Activated T-cell treated with anti-CD3 and anti-CD28 coated beads, Interleukin-2, amount 50 U/mL, for 1 hour (primary cell): ENCODE measurements at regions not wholly inside any gene's neighbourhood (a gene's known extent, or its start where the extent isn't known, plus 50 kb on each side); places are given as distances from the start of the nearest gene placed in this dataset.

ENCODE experiments used
- DNase-seq: peaks from one replicate; pipeline ENCODE4 v3.0.0-alpha.2; 2020

DNA sequence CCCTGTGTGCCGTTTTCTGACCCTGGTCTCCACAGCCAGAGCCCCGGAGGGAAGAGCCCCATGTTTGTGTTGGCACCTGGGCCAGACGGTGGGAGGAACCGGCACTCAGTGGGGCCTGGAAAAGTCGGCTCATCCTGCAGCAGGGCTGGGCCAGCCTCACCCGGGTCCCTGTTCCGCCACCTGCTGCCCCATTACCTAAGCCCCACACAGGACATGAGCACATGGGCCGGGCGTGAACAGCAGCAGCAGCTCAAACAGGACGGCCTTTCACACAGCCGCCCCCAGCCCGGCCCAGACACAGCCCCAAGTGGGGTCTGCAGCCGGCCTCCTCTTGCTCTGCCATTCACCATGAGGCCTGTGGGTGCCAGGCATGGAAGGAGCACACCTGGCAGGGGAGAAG is 302.4 kb downstream of the MN1 start:
- DNase-seq = no peak

GRCh38 chr22:27501191-27501936 is 300.2 kb downstream of the MN1 start:
- no peak for DNase-seq

GRCh38 chr22:27502327-27502726 is 299.2 kb downstream of the MN1 start:
- DNase-seq = no peak

DNA sequence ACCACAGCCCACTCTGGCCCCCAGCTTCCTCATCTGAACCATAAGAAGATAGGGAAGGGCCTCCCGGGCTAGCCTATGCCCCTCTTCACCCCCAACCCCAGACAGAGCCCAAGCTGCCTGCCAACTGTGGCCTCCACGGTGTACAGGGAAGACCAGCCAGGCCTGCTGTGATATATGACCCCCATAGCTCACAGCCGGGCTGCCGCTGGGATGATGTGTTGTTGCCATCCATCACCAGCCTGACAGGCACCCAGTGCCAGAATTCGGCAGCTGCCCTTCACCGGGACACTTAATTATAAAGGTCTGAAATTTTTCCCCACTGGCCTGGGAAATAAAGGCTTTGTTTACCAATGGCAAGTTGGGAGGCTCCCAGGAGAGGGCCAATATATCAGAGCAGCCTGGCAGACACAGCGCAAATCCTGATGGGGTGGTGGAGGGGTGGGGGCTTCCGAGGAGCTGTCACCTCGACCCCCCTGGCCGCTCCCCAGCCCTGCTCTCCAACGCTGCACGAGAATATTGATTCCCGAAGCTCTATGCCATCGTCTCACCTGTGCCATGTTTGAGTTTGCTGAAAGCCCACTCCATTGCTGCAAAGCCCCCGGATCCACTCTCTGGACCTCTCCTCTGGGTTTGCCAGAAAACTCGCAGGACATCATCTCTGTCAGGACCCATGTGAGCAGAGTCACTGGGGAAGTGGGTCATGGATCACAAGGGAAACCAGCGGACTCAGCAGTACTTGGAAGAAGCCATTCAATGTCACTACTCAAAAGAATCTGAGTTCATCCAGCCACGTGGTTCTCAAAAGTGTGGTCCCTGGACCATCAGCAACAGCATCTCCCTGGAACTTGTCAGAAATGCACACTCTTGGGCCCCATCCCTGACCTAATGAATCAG is 296.9 kb downstream of the MN1 start:
- DNase-seq = no peak

GRCh38 chr22:27507111-27507611 is 294.4 kb downstream of the MN1 start:
- no peak for DNase-seq

DNA sequence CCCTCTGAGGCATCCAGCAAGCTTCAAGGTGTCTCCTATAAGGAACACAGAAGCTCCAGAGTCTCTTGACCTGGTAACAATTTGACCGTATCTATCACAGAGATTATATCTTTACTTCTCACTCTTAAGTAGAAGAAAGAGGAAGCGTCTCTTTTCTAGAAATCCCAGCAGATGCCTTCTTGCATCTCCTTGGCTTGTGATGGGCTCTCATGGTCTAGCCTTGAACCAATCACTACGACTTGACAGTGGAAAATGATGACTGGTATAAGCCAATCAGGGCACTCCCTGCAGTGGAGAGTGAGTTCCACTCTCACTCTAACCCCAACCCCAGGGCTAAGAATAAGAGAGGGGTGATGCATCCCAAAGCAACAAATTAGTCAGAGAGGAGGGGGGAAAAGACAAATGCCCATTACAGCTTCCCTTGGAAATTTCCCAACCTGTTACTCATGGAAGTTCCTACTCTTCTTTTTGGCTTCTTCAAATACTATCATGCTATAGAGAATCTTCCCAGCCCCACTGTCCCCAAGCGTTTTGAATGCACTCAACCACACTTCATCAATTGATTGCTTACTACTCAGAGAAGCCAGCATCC is 293.5 kb downstream of the MN1 start:
- no peak for DNase-seq

GRCh38 chr22:27509132-27509920 is 292.2 kb downstream of the MN1 start:
- DNase-seq = no peak

GRCh38 chr22:27510024-27510423 is 291.5 kb downstream of the MN1 start:
- DNase-seq = no peak

DNA sequence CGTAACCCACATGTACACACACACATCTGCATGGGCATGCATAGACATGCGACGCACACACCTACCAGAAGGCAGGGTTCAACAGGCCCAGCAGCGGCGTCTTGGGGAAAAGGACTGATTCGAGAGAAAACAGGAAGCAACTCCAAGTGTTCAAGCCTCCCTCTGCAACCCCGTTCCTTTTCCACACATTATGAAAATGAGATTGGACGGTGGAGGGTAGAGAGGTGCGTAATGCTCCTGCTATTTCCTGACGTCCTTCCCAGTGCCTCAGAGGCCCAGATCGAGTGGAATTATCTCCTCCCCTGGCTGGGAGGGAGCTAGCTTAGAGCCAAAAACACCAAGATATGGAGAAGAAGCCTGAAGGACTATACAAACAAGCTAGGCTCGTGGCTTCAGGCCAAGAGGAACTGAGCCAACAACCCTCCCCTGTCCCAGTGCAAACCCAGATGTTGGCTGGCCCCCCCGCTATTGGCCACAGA is 289.2 kb downstream of the MN1 start:
- DNase-seq = no peak

DNA sequence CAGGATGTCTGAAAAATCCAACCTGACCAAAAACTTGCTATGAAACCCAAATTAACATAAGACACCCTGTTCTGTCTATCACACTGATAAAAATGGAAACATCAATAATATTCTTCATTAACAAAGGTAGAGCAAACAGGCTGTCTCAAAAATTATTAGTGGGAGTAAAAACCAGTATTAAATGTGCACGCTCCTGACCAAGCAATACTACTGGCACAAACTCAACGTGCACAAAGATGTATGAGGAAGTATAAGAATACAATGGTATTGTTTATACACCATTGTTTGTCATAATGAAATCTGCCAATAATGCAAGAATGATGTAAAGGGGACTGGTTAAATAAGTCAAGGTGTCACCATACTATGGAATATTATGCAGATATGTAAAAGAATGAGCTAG is 288.5 kb downstream of the MN1 start:
- DNase-seq = no peak

- no peak for DNase-seq
Observed at GRCh38 chr22:27514601-27515523, 286.7 kb downstream of the MN1 start.

DNA sequence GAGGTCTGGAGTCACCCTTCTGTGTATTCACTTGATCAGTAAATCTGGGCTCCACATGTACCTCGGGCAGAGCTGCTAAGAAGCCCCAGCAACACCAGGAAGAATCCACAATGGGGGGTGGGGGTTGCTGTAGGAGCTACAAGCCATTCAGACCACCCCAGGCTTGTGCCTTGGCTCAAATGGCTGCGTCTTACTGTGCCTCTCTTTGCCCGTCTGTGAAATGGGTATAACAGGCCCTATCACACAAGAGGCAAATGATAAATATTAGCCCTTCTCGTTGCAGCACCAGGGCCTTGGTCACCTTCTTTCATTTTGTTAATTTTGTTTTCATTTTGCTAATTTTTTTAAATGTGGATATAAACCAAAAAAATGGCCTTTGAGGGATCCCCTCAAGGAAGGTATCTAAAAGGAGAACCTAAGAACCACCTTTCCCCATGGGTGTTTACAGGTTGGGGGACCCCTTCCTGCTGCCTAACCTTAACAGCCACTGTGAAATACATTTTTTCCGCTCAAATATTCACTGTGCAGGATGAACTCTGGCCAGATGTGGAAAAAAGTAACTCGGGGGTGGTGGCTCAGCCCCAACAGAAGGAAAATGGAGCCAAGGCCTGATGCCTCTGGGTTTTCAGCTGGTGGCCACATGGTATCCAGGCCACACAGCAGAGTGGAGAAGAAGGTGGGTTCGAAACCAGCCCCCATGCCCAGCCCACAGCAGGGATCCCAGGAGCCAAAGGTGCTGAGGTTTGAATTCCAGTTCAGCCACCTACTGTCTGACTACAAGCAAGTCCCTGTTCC is 284.0 kb downstream of the MN1 start:
- DNase-seq = no peak

- DNase-seq = no peak
Observed at GRCh38 chr22:27518531-27519340, 282.8 kb downstream of the MN1 start.

GRCh38 chr22:27523711-27524110 is 277.8 kb downstream of the MN1 start:
- DNase-seq = no peak

DNA sequence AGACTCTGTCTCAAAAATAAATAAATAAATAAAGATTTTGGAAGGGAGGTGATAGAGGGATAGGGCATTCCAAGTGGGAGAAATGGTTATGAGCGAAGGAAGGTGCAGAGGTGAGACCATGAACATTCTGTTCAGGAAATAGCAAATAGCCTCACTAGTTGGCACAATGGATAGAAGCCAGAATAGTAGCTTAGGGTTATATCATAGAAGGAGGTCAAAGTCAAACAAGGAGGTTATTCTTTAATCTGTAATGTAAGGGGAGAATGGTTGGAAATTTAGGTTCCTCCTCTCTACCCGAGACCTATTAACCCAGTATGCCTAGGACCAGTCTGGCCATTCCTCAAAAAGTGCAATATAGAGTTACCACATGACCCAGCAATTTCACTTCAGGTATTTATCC is 275.8 kb downstream of the MN1 start:
- DNase-seq = no peak

GRCh38 chr22:27526901-27527300 is 274.7 kb downstream of the MN1 start:
- no peak for DNase-seq

DNA sequence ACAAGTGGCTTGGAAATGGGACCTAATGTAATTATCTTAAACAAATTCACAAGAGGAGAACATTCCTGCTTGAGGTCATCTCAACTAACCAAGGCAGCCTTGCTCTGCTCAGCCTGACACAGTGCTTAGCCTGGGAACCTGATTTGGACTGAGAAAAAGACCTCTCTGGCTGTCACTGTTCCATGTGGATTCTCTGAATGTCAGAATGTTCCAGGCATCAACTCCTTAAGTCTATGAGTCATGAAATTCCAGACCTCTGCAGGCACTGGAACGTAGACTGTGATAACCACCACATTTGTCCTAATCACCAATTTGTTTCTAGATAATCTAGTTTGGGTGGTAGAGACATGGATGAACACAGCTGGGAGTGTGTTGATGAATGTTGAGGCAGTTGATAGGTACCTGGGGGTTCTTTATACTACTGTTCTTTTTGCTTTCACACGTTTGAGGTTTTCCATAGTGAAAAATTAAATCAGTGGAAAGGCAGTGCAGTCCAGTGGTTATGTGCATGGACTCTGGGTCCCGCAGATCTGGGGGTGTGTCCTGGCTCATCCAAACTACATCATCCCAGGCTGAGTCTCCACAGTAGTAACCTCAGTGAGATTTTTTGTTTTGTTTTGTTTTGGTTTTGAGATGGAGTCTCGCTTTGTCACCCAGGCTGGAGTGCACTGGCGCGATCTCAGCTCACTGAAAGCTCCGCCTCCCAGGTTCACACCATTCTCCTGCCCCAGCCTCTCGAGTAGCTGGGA is 269.6 kb downstream of the MN1 start:
- no peak for DNase-seq

DNA sequence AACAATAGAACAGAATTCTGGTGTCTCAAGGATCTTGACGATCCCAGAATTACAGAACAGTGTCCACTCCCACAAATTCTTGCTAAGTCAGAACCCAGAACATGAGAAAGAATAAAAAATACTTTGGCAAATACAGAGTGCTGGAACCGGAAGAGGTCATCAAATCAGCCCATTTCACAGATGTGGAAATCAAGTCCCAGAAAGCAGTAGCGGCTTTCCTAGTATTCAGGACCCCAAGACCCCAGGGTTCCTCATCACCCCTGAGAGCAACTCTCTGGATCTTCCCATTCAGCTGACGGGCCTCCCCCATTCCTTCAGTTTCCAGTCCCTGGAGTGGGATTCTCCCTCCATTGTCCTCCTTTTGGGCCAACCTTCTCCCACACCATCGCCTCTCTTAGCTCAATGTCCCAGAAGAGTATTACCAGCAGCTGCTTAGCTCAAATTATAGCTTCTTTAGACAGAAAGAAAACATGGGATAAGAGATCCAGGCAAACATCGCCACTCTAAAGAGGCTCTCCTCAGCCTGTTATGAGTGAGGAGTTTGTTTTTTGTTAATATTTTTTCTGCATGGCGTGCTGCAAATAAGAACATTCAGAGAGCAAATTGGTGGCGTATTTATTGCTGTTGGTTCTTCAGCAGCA is 268.3 kb downstream of the MN1 start:
- DNase-seq = no peak
